Parathyroid adenoma (tissue), 2 donors: ENCODE measurements at regions not wholly inside any gene's neighbourhood (a gene's known extent, or its start where the extent isn't known, plus 50 kb on each side); places are given as distances from the start of the nearest gene placed in this dataset.

Experiments used
- H2AFZ ChIP-seq: fragments of 300-600 bp; sonication (generic); one replicate; pipeline ENCODE4 v1.7.0; 2017; ENCODE audit warnings: antibody characterized with exemption, mild to moderate bottlenecking
- H3K27ac ChIP-seq: fragments of 300-600 bp; sonication (generic); one replicate; pipeline ENCODE4 v1.7.0; 2017
- H3K27me3 ChIP-seq: fragments of 300-600 bp; sonication (generic); one replicate; pipeline ENCODE4 v1.7.0; 2017; ENCODE audit warnings: low read length; ENCODE audit not compliant: control insufficient read depth, insufficient read depth
- H3K36me3 ChIP-seq: fragments of 300-600 bp; sonication (generic); one replicate; pipeline ENCODE4 v1.7.0; 2017; ENCODE audit warnings: low read length; ENCODE audit not compliant: control insufficient read depth, insufficient read depth
- H3K4me1 ChIP-seq: fragments of 300-600 bp; sonication (generic); one replicate; pipeline ENCODE4 v1.7.0; 2017; ENCODE audit warnings: control low read depth
- H3K4me2 ChIP-seq: fragments of 300-600 bp; sonication (generic); one replicate; pipeline ENCODE4 v1.7.0; 2017; ENCODE audit warnings: low read length
- H3K4me3 ChIP-seq: fragments of 300-600 bp; sonication (generic); one replicate; pipeline ENCODE4 v1.7.0; 2017; ENCODE audit warnings: low read depth, low read length
- H3K79me2 ChIP-seq: fragments of 300-600 bp; sonication (generic); one replicate; pipeline ENCODE4 v1.7.0; 2017; ENCODE audit warnings: control low read depth
- H3K9ac ChIP-seq: fragments of 300-600 bp; sonication (generic); one replicate; pipeline ENCODE4 v1.7.0; 2017; ENCODE audit warnings: mild to moderate bottlenecking
- H3K9me3 ChIP-seq: fragments of 300-600 bp; sonication (generic); one replicate; pipeline ENCODE4 v1.7.0; 2017; ENCODE audit warnings: low read length; ENCODE audit not compliant: control insufficient read depth
- CTCF ChIP-seq: fragments of 300-600 bp; sonication (generic); IDR thresholded peaks from one replicate; pipeline ENCODE4 v1.7.0; 2017; ENCODE audit warnings: antibody characterized with exemption, mild to moderate bottlenecking
- donor health status: primary hyperparathyroidism.

- Histone ChIP-seq H3K9ac (no peak overlapping the region), H3K27me3 (no peaks in the 10 kb centered on the region), H3K4me2 (no peak overlapping the region), H3K27ac (no peak overlapping the region), H3K79me2 (no peaks in the 10 kb centered on the region), H3K9me3 (no peaks in the 10 kb centered on the region), H3K36me3 (no peaks in the 10 kb centered on the region), H2AFZ (no peak overlapping the region), H3K4me3 (no peak overlapping the region), H3K4me1 (no peaks in the 10 kb centered on the region)
- TF ChIP-seq CTCF: no peak
Measured at GRCh38 chr21:25424048-25424447, 183.2 kb downstream of the MRPL39 start.

DNA sequence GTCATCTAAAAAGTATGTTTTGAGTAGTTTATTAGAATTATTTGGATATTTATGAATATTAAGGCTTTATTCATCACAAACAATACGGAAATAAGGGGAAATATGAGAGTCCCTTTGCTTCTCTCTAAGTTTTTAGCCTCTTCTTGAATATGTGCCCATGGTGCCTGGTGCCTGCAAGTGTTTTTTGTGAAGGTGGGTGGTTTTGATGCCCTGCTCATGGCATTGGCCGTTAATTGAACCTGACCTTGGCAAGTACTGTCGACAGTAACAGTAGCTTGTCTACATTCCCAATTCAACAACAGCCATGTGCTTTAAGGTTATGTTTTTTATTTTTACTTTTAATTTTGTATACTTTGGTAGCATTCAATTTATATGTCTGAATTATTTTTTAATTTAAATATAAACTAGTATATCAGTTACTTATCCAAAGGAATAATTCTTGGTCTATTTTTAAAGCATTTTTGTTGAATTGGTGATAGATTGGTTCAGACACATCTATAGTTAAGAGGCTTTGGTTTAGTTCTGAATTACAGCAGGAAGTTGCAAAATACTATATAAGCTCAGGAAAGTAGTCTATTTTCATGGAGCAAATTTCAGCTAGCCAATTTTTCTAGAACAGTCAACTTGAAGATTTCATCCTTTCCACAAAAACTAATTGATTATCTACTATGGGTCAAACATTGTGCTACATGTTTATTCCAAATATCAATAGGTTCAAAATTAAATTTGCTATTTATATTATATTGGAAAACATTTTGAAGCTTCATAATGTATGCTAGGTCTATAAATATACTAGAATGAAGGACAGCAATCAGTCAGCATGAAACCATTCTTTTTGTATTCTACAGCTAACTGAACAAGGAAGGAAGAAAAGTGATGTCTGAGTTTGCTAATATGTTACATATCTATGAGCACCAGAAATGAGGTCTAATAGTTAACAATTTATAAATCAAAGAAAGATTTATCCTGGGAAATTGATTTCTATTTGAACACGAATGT is 184.4 kb downstream of the MRPL39 start:
- H3K9ac ChIP-seq: no peak overlapping the region
- no peaks in the 10 kb centered on the region for H3K9me3 ChIP-seq
- TF ChIP-seq CTCF: no peak
- no peaks in the 10 kb centered on the region for H3K36me3 ChIP-seq
- H2AFZ ChIP-seq: no peak overlapping the region
- no peaks in the 10 kb centered on the region for H3K4me1 ChIP-seq
- H3K4me2 ChIP-seq: no peak overlapping the region
- no peaks in the 10 kb centered on the region for H3K79me2 ChIP-seq
- H3K4me3 ChIP-seq: no peak overlapping the region
- H3K27ac ChIP-seq: no peak overlapping the region
- no peaks in the 10 kb centered on the region for H3K27me3 ChIP-seq

- H3K4me1 ChIP-seq: no peaks in the 10 kb centered on the region
- no peaks in the 10 kb centered on the region for H3K27me3 ChIP-seq
- H3K4me2 ChIP-seq: no peak overlapping the region
- H3K27ac ChIP-seq: no peak overlapping the region
- no peak for TF ChIP-seq CTCF
- no peaks in the 10 kb centered on the region for H3K79me2 ChIP-seq
- no peak overlapping the region for H3K9ac ChIP-seq
- H2AFZ ChIP-seq: no peak overlapping the region
- H3K9me3 ChIP-seq: no peaks in the 10 kb centered on the region
- no peaks in the 10 kb centered on the region for H3K36me3 ChIP-seq
- no peak overlapping the region for H3K4me3 ChIP-seq
Measured at GRCh38 chr21:25421321-25422028, 185.8 kb downstream of the MRPL39 start.

- no peak overlapping the region for H2AFZ ChIP-seq
- H3K27me3 ChIP-seq: no peaks in the 10 kb centered on the region
- no peaks in the 10 kb centered on the region for H3K79me2 ChIP-seq
- no peaks in the 10 kb centered on the region for H3K9me3 ChIP-seq
- no peak overlapping the region for H3K4me3 ChIP-seq
- TF ChIP-seq CTCF: no peak
- H3K36me3 ChIP-seq: no peaks in the 10 kb centered on the region
- no peak overlapping the region for H3K4me2 ChIP-seq
- H3K4me1 ChIP-seq: no peaks in the 10 kb centered on the region
- no peak overlapping the region for H3K27ac ChIP-seq
- no peak overlapping the region for H3K9ac ChIP-seq
Measured at GRCh38 chr21:25420831-25421230, 186.4 kb downstream of the MRPL39 start.
